ENCODE measurements at regions not wholly inside any gene's neighbourhood (a gene's known extent, or its start where the extent isn't known, plus 50 kb on each side); places are given as distances from the start of the nearest gene placed in this dataset.

DNA sequence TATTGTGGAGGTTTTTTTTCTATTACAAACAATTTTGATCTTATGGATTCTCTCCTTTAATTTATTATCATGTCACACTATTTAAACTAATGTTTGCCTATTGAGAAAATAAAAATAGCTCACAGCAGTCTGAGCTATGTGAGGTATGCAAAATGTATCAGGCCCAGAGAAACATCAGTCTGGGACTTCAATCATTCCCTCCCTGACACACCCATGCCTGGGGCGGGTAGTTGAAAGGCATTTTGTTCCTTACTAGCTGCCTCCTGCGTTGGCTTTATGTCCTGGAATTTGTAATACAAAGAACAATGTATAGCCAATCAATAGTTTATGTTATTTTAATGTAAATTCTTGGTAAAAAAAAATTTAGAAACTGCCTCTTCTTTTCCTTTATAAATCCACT is 403.3 kb downstream of the EPM2A start:
- TF ChIP-seq, protein P1, sequence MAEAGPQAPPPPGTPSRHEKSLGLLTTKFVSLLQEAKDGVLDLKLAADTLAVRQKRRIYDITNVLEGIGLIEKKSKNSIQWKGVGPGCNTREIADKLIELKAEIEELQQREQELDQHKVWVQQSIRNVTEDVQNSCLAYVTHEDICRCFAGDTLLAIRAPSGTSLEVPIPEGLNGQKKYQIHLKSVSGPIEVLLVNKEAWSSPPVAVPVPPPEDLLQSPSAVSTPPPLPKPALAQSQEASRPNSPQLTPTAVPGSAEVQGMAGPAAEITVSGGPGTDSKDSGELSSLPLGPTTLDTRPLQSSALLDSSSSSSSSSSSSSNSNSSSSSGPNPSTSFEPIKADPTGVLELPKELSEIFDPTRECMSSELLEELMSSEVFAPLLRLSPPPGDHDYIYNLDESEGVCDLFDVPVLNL (CRISPR knock-in tag; IDR thresholded peaks at IDR 0.05; ENCODE audit: borderline replicate concordance, low read depth) = no peak
- TF ChIP-seq, protein P2, sequence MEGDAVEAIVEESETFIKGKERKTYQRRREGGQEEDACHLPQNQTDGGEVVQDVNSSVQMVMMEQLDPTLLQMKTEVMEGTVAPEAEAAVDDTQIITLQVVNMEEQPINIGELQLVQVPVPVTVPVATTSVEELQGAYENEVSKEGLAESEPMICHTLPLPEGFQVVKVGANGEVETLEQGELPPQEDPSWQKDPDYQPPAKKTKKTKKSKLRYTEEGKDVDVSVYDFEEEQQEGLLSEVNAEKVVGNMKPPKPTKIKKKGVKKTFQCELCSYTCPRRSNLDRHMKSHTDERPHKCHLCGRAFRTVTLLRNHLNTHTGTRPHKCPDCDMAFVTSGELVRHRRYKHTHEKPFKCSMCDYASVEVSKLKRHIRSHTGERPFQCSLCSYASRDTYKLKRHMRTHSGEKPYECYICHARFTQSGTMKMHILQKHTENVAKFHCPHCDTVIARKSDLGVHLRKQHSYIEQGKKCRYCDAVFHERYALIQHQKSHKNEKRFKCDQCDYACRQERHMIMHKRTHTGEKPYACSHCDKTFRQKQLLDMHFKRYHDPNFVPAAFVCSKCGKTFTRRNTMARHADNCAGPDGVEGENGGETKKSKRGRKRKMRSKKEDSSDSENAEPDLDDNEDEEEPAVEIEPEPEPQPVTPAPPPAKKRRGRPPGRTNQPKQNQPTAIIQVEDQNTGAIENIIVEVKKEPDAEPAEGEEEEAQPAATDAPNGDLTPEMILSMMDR (IDR thresholded peaks at IDR 0.05) = no peak
- TF ChIP-seq SMAD3 (CRISPR knock-in tag; IDR thresholded peaks at IDR 0.05; ENCODE audit: borderline replicate concordance) (no peak), SP1 (CRISPR knock-in tag; conservative IDR thresholded peaks at IDR 0.05) (no peak), ETV6 (CRISPR knock-in tag; IDR thresholded peaks at IDR 0.05) (no peak), ESRRA (CRISPR knock-in tag; IDR thresholded peaks at IDR 0.05; ENCODE audit: borderline replicate concordance) (no peak), TP53 (CRISPR knock-in tag; IDR thresholded peaks at IDR 0.05) (no peak), CREM (CRISPR knock-in tag; IDR thresholded peaks at IDR 0.05) (no peak), ZNF416 (CRISPR knock-in tag; IDR thresholded peaks at IDR 0.05) (no peak)
- TF ChIP-seq, protein P3, sequence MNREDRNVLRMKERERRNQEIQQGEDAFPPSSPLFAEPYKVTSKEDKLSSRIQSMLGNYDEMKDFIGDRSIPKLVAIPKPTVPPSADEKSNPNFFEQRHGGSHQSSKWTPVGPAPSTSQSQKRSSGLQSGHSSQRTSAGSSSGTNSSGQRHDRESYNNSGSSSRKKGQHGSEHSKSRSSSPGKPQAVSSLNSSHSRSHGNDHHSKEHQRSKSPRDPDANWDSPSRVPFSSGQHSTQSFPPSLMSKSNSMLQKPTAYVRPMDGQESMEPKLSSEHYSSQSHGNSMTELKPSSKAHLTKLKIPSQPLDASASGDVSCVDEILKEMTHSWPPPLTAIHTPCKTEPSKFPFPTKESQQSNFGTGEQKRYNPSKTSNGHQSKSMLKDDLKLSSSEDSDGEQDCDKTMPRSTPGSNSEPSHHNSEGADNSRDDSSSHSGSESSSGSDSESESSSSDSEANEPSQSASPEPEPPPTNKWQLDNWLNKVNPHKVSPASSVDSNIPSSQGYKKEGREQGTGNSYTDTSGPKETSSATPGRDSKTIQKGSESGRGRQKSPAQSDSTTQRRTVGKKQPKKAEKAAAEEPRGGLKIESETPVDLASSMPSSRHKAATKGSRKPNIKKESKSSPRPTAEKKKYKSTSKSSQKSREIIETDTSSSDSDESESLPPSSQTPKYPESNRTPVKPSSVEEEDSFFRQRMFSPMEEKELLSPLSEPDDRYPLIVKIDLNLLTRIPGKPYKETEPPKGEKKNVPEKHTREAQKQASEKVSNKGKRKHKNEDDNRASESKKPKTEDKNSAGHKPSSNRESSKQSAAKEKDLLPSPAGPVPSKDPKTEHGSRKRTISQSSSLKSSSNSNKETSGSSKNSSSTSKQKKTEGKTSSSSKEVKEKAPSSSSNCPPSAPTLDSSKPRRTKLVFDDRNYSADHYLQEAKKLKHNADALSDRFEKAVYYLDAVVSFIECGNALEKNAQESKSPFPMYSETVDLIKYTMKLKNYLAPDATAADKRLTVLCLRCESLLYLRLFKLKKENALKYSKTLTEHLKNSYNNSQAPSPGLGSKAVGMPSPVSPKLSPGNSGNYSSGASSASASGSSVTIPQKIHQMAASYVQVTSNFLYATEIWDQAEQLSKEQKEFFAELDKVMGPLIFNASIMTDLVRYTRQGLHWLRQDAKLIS (CRISPR knock-in tag; IDR thresholded peaks at IDR 0.05; ENCODE audit: borderline replicate concordance) = no peak
- TF ChIP-seq, protein P4, sequence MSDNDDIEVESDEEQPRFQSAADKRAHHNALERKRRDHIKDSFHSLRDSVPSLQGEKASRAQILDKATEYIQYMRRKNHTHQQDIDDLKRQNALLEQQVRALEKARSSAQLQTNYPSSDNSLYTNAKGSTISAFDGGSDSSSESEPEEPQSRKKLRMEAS (CRISPR knock-in tag; IDR thresholded peaks at IDR 0.05) = no peak
- TF ChIP-seq, protein P5, sequence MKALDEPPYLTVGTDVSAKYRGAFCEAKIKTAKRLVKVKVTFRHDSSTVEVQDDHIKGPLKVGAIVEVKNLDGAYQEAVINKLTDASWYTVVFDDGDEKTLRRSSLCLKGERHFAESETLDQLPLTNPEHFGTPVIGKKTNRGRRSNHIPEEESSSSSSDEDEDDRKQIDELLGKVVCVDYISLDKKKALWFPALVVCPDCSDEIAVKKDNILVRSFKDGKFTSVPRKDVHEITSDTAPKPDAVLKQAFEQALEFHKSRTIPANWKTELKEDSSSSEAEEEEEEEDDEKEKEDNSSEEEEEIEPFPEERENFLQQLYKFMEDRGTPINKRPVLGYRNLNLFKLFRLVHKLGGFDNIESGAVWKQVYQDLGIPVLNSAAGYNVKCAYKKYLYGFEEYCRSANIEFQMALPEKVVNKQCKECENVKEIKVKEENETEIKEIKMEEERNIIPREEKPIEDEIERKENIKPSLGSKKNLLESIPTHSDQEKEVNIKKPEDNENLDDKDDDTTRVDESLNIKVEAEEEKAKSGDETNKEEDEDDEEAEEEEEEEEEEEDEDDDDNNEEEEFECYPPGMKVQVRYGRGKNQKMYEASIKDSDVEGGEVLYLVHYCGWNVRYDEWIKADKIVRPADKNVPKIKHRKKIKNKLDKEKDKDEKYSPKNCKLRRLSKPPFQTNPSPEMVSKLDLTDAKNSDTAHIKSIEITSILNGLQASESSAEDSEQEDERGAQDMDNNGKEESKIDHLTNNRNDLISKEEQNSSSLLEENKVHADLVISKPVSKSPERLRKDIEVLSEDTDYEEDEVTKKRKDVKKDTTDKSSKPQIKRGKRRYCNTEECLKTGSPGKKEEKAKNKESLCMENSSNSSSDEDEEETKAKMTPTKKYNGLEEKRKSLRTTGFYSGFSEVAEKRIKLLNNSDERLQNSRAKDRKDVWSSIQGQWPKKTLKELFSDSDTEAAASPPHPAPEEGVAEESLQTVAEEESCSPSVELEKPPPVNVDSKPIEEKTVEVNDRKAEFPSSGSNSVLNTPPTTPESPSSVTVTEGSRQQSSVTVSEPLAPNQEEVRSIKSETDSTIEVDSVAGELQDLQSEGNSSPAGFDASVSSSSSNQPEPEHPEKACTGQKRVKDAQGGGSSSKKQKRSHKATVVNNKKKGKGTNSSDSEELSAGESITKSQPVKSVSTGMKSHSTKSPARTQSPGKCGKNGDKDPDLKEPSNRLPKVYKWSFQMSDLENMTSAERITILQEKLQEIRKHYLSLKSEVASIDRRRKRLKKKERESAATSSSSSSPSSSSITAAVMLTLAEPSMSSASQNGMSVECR (CRISPR knock-in tag; IDR thresholded peaks at IDR 0.05; ENCODE audit: borderline replicate concordance) = no peak
- TF ChIP-seq, protein P6, sequence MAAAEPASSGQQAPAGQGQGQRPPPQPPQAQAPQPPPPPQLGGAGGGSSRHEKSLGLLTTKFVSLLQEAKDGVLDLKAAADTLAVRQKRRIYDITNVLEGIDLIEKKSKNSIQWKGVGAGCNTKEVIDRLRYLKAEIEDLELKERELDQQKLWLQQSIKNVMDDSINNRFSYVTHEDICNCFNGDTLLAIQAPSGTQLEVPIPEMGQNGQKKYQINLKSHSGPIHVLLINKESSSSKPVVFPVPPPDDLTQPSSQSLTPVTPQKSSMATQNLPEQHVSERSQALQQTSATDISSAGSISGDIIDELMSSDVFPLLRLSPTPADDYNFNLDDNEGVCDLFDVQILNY (CRISPR knock-in tag; IDR thresholded peaks at IDR 0.05) = no peak

Measured in WTC11 (cell line).